OCI-LY7 (cell line): ENCODE measurements at regions not wholly inside any gene's neighbourhood (a gene's known extent, or its start where the extent isn't known, plus 50 kb on each side); places are given as distances from the start of the nearest gene placed in this dataset.
A peak's percentile ranks its signal among the peaks of the same experiment; 100 is the strongest.

Experiments used
- BruUV-seq: library from RNA; stranded (reverse); fragments of 400-500 nt; replicated peaks from 2 replicates; lab custom pipeline; 2021; lab: Mats Ljungman, UMichigan
- CTCF ChIA-PET: fragments of 300-600 bp; sonication (Branson Sonifier 250); formaldehyde crosslinking; loops from one replicate; lab custom pipeline; 2022; ENCODE audit warnings: antibody characterized with exemption; ENCODE audit not compliant: unreplicated experiment; lab: Charles Lee
- POLR2A ChIA-PET: fragments of 300-600 bp; sonication (Branson Sonifier 250); formaldehyde crosslinking; loops from one replicate; lab custom pipeline; 2022; ENCODE audit warnings: antibody characterized with exemption; lab: Charles Lee
- DNase-seq: peaks from one replicate; pipeline ENCODE4 v3.0.0-alpha.2; 2015; ENCODE audit warnings: low spot score
- H2AFZ ChIP-seq: fragments of 200-600 bp; sonication (generic), shearing (Covaris generic); 2 replicates; pipeline ENCODE4 v1.6.1; 2014; ENCODE audit warnings: mild to moderate bottlenecking, antibody characterized with exemption, low read length, moderate library complexity
- H3K27ac ChIP-seq: fragments of 200-600 bp; sonication (generic); 2 replicates; pipeline ENCODE4 v1.5.1; 2014; ENCODE audit warnings: mixed run types, low read depth, mild to moderate bottlenecking, moderate library complexity, low read length, inconsistent platforms; ENCODE audit not compliant: poor library complexity, severe bottlenecking
- H3K36me3 ChIP-seq: fragments of 200-600 bp; sonication (generic); 2 replicates; pipeline ENCODE4 v1.6.1; 2014; ENCODE audit warnings: mild to moderate bottlenecking, antibody characterized with exemption, low read length, moderate library complexity, mixed read lengths; ENCODE audit not compliant: insufficient read depth
- H3K4me1 ChIP-seq: fragments of 200-600 bp; sonication (generic); 2 replicates; pipeline ENCODE4 v1.5.1; 2014; ENCODE audit warnings: mild to moderate bottlenecking, low read length; ENCODE audit not compliant: insufficient read depth, poor library complexity, severe bottlenecking
- H3K4me2 ChIP-seq: fragments of 200-600 bp; sonication (generic); 2 replicates; pipeline ENCODE4 v1.6.1; 2014; ENCODE audit warnings: mild to moderate bottlenecking, low read length
- H3K4me3 ChIP-seq: fragments of 200-600 bp; sonication (generic); 2 replicates; pipeline ENCODE4 v1.5.1; 2014; ENCODE audit warnings: mild to moderate bottlenecking, low read depth, low read length; ENCODE audit not compliant: poor library complexity, severe bottlenecking
- H3K79me2 ChIP-seq: fragments of 200-600 bp; sonication (generic); 2 replicates; pipeline ENCODE4 v1.6.1; 2016; ENCODE audit warnings: low read depth, mild to moderate bottlenecking, low read length, moderate library complexity, mixed read lengths; ENCODE audit not compliant: insufficient read depth
- H3K9me2 ChIP-seq: fragments of 200-600 bp; sonication (generic); 2 replicates; pipeline ENCODE4 v1.6.1; 2016; ENCODE audit warnings: mild to moderate bottlenecking, low read length, mixed read lengths; ENCODE audit not compliant: insufficient read depth
- H3K9me3 ChIP-seq: fragments of 200-600 bp; sonication (generic); 2 replicates; pipeline ENCODE4 v1.6.1; 2014; ENCODE audit warnings: mild to moderate bottlenecking, mixed run types, low read length, mixed read lengths
- H4K20me1 ChIP-seq: fragments of 200-600 bp; sonication (generic); 2 replicates; pipeline ENCODE4 v1.6.1; 2014; ENCODE audit warnings: mild to moderate bottlenecking, antibody characterized with exemption, low read length, moderate library complexity, mixed read lengths; ENCODE audit not compliant: insufficient read depth
- CTCF ChIP-seq: fragments of 200-600 bp; sonication (generic); conservative IDR thresholded peaks from 2 replicates; pipeline ENCODE4 v1.5.1; 2014; ENCODE audit warnings: mild to moderate bottlenecking, antibody characterized with exemption, low read length, moderate library complexity, mixed read lengths
- EZH2phosphoT487 ChIP-seq: fragments of 200-600 bp; sonication (generic); IDR thresholded peaks from 2 replicates; pipeline ENCODE4 v1.6.1; 2018; ENCODE audit warnings: low read depth, borderline replicate concordance, mild to moderate bottlenecking, mixed run types, antibody characterized with exemption, low read length, moderate library complexity, mixed read lengths
- intact Hi-C: fragments of 100-400 bp; cut with micrococcal nuclease; formaldehyde crosslinking; loops from one replicate; pipeline ENCODE4 v1.10.0; 2022; ENCODE audit not compliant: unreplicated experiment

- H2AFZ ChIP-seq, result no peak overlapping the region
- no peak overlapping the region for H3K4me3 ChIP-seq
- H3K9me2 ChIP-seq, result no peaks in the 10 kb centered on the region
- intact Hi-C loops, result no loop called here
- no peaks in the 10 kb centered on the region for H3K79me2 ChIP-seq
- no peak overlapping the region for H3K27ac ChIP-seq
- POLR2A ChIA-PET, result no interaction called here
- H3K36me3 ChIP-seq, result no peaks in the 10 kb centered on the region
- TF ChIP-seq EZH2phosphoT487 (no peak), CTCF (peak; percentile 94)
- H3K4me2 ChIP-seq, result no peak overlapping the region
- H3K4me1 ChIP-seq, result no peaks in the 10 kb centered on the region
- no TSS peak for BruUV-seq
- peak; percentile 58 for DNase-seq
- CTCF ChIA-PET, result no interaction called here
- H4K20me1 ChIP-seq, result no peaks in the 10 kb centered on the region
- H3K9me3 ChIP-seq, result no peaks in the 10 kb centered on the region
These were observed 673.1 kb downstream of the KCNA4 start for GRCh38 chr11:29343465-29344333.

GRCh38 chr11:29336727-29337575 is 679.9 kb downstream of the KCNA4 start:
- no peak overlapping the region for H3K4me3 ChIP-seq
- no peak for DNase-seq
- intact Hi-C loops, result no loop called here
- no peaks in the 10 kb centered on the region for H3K79me2 ChIP-seq
- no peak overlapping the region for H2AFZ ChIP-seq
- no peaks in the 10 kb centered on the region for H3K9me3 ChIP-seq
- no peak overlapping the region for H3K4me2 ChIP-seq
- BruUV-seq, result no TSS peak
- H3K9me2 ChIP-seq, result no peaks in the 10 kb centered on the region
- TF ChIP-seq EZH2phosphoT487, result no peak
- no peak for TF ChIP-seq CTCF
- H3K27ac ChIP-seq, result no peak overlapping the region
- H3K4me1 ChIP-seq, result no peaks in the 10 kb centered on the region
- CTCF ChIA-PET, result no interaction called here
- H3K36me3 ChIP-seq, result no peaks in the 10 kb centered on the region
- H4K20me1 ChIP-seq, result no peaks in the 10 kb centered on the region
- POLR2A ChIA-PET, result interaction anchor here (0.5 kb wide), 1 partner anchor 15 kb away, joined by 3 read pairs; no protein-coding TSS in a partner anchor
